ENCODE measurements at regions not wholly inside any gene's neighbourhood (a gene's known extent, or its start where the extent isn't known, plus 50 kb on each side); places are given as distances from the start of the nearest gene placed in this dataset.

DNA sequence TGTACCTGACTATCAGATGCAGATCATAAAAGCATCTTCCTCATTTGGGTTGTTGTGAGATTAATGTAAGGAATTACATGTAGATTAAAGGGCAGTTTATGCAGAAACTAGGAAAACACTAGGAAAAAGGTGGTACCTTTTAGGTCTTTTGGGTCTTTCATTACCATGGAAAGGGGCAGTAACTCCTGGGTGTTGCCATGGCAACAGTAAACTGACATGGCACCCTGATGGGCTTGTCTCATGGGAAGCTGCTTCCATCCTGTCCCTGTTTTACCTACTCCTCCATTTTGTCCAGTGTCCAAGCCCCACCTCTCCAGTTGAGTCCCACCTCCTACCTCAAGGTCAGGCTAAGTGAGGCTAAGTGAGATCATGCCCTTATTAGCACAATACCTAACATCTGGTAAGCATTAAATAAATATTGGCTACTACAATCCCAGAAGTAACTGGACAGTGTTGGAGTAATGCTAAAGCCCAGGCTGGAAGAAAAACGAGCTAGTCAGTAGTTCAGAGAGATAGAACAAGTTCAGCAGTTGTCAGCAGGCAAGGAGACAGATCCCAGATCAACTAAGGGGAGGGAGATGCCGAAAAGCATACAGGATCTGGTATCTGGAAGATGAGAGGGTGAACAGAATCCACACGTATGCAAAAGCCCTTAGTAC, 240.0 kb upstream of the AUTS2 start:
- POLR2A ChIA-PET: no interaction called here
- DNase-seq (ENCODE audit: extremely low spot score): no peak
- CTCF ChIA-PET: no interaction called here
- TF ChIP-seq, protein P1, sequence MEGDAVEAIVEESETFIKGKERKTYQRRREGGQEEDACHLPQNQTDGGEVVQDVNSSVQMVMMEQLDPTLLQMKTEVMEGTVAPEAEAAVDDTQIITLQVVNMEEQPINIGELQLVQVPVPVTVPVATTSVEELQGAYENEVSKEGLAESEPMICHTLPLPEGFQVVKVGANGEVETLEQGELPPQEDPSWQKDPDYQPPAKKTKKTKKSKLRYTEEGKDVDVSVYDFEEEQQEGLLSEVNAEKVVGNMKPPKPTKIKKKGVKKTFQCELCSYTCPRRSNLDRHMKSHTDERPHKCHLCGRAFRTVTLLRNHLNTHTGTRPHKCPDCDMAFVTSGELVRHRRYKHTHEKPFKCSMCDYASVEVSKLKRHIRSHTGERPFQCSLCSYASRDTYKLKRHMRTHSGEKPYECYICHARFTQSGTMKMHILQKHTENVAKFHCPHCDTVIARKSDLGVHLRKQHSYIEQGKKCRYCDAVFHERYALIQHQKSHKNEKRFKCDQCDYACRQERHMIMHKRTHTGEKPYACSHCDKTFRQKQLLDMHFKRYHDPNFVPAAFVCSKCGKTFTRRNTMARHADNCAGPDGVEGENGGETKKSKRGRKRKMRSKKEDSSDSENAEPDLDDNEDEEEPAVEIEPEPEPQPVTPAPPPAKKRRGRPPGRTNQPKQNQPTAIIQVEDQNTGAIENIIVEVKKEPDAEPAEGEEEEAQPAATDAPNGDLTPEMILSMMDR (IDR thresholded peaks at IDR 0.05; ENCODE audit: control extremely low read depth, extremely low read depth, low read depth, missing control alignments): no peak

DNA sequence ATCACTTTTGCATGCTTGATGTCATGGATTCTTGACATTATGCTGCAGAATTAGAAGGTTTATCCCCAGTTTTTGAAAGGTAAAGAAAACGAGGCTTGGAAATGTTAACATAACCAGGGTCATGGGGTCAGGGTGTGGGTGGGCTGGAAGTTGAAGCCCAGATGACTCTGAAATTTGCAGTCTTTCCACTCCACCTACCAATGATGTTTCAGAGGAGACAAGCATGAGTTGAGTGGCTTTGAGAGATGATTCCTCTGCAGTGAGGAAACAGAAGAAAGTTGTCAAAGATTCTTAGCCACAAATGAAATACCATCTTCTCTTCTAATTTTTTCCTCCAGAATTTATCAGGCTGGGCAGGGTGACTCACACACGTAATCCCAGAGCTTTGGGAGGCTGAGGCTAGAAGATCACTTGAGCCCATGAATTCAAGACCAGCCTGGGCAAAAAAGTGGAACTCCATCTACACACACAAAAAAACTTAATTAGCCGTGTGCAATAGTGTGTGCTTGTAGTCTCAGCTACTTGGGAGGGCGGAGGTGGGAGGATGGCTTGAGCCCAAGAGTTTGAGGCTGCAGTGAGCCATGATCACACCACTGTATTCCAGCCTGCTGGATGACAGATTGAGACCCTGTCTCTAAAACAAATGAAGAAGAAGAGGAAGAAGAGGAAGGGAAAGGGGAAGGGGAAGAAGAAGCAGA, 239.1 kb upstream of the AUTS2 start:
- TF ChIP-seq, protein P1 (IDR thresholded peaks at IDR 0.05; ENCODE audit: control extremely low read depth, extremely low read depth, low read depth, missing control alignments): no peak
- ChIA-PET CTCF (no interaction called here), POLR2A (no interaction called here)
- DNase-seq (ENCODE audit: extremely low spot score): no peak

DNA sequence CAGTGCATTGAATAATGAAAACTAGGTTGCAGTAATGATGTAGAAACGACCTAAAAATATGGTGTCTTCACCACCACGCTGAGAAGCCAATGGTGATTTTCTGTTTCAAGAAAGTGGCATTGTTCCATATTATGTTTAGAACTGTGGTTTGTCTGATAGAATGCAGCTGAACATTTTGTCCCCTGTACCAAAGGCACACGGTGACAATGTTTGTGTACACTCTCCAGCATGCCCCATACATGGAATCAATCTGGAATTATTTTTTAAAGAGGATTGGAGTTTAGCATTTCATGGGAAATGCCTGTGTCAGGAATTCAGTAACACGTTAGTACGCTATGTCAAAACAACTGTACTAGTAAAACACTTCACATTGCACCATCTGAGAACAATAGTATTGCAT, 237.4 kb upstream of the AUTS2 start:
- TF ChIP-seq, protein P1 (IDR thresholded peaks at IDR 0.05; ENCODE audit: control extremely low read depth, extremely low read depth, low read depth, missing control alignments): no peak
- POLR2A ChIA-PET: no interaction called here
- DNase-seq (ENCODE audit: extremely low spot score): no peak
- CTCF ChIA-PET: no interaction called here

DNA sequence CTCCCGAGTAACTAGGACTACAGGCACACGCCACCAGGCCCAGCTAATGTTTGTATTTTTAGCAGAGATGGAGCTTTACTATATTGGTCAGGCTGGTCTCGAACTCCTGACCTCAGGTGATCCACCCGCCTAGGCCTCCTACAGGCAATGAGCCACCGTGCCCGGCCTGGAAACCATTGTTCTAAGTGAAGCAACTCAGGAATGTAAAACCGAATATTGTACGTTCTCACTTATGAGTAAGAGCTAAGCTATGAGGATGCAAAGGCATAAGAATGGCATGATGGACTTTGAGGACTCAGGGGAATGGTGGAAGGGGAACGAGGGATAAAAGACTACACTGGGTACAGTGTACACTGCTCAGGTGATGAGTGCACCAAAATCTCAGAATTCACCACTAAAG, 235.1 kb upstream of the AUTS2 start:
- DNase-seq (ENCODE audit: extremely low spot score): no peak
- ChIA-PET POLR2A (no interaction called here), CTCF (no interaction called here)
- TF ChIP-seq, protein P1 (IDR thresholded peaks at IDR 0.05; ENCODE audit: control extremely low read depth, extremely low read depth, low read depth, missing control alignments): no peak

GRCh38 chr7:69364813-69365643, 233.2 kb upstream of the AUTS2 start:
- POLR2A ChIA-PET: no interaction called here
- CTCF ChIA-PET: interaction anchor here (1.2 kb wide), 1 partner anchor 12 kb away, joined by 3 read pairs; no protein-coding TSS in a partner anchor
- TF ChIP-seq, protein P1 (IDR thresholded peaks at IDR 0.05; ENCODE audit: control extremely low read depth, extremely low read depth, low read depth, missing control alignments): no peak
- no peak for DNase-seq (ENCODE audit: extremely low spot score)

DNA sequence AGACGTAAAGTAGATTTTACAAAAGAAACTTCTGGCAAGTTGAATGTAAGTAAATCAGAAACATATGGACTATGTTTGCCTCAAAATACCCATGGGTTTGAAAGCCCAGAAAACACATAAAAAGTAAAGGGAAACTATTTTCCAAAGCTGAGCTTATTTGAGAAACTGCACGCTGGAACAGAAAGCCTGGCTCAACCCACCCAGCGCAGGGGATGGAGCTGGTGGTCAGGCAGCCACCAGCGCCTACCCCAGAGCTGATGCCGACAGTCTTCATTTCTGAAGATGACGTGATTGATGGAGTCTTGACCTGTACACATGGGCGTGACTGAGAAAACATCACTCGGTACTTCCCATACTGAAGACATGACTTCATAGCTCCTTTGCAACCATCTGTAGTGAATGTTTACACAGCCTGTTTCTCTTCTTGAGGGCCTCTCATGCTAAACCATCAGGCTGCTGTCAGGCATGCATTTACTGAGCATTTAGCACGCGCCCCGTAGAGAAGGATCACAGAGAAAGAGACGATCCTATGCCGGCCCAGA, 232.6 kb upstream of the AUTS2 start:
- ChIA-PET CTCF (no interaction called here), POLR2A (no interaction called here)
- TF ChIP-seq, protein P1 (IDR thresholded peaks at IDR 0.05; ENCODE audit: control extremely low read depth, extremely low read depth, low read depth, missing control alignments): no peak
- no peak for DNase-seq (ENCODE audit: extremely low spot score)
